WERI-Rb-1 (cell line): ENCODE measurements at regions not wholly inside any gene's neighbourhood (a gene's known extent, or its start where the extent isn't known, plus 50 kb on each side); places are given as distances from the start of the nearest gene placed in this dataset.
A peak's percentile ranks its signal among the peaks of the same experiment; 100 is the strongest.

ENCODE experiments used
- DNase-seq: peaks from one replicate; pipeline ENCODE4 v3.0.0-alpha.2; 2020
- H3K27ac ChIP-seq: fragments of 250-450 bp; sonication (Bioruptor Pico); 2 replicates; pipeline ENCODE4 v1.5.1; 2020; ENCODE audit warnings: mild to moderate bottlenecking, moderate library complexity
- H3K27me3 ChIP-seq: fragments of 250-450 bp; sonication (Bioruptor Pico); 2 replicates; pipeline ENCODE4 v1.5.1; 2021; ENCODE audit warnings: mild to moderate bottlenecking, low read depth, moderate library complexity; ENCODE audit not compliant: insufficient read depth, severe bottlenecking
- H3K36me3 ChIP-seq: fragments of 250-450 bp; sonication (Bioruptor Pico); 2 replicates; pipeline ENCODE4 v1.5.1; 2020; ENCODE audit warnings: mild to moderate bottlenecking, moderate library complexity
- H3K4me3 ChIP-seq: 2 replicates; pipeline ENCODE4 v1.5.1; 2011; ENCODE audit warnings: low read depth, mild to moderate bottlenecking, control low read depth, low read length
- H3K9me3 ChIP-seq: fragments of 250-450 bp; sonication (Bioruptor Pico); 2 replicates; pipeline ENCODE4 v1.5.1; 2021; ENCODE audit warnings: mild to moderate bottlenecking, moderate library complexity; ENCODE audit not compliant: severe bottlenecking
- CTCF ChIP-seq: IDR thresholded peaks from 2 replicates; pipeline ENCODE4 v1.5.1; 2011; ENCODE audit warnings: low read depth, mild to moderate bottlenecking, control low read depth, inconsistent platforms, low read length

GRCh38 chr16:85537795-85538401 lies 75.2 kb upstream of the GSE1 start:
- TF ChIP-seq CTCF, result no peak
- Histone ChIP-seq H3K4me3 (no peak overlapping the region), H3K27me3 (no peaks in the 10 kb centered on the region), H3K27ac (0 out of 2 replicates have a peak overlapping the region, but pooled peaks have one; percentile 24), H3K36me3 (peaks cover 11% of the 10 kb centered on the region), H3K9me3 (peaks cover 4% of the 10 kb centered on the region)
- DNase-seq, result no peak

- Histone ChIP-seq H3K27ac (no peak overlapping the region), H3K4me3 (no peak overlapping the region), H3K9me3 (peaks cover 4% of the 10 kb centered on the region), H3K36me3 (peaks cover 11% of the 10 kb centered on the region), H3K27me3 (no peaks in the 10 kb centered on the region)
- no peak for TF ChIP-seq CTCF
- DNase-seq, result no peak
Observed at GRCh38 chr16:85539084-85539483, 74.0 kb upstream of the GSE1 start.

GRCh38 chr16:85539629-85540291 lies 73.4 kb upstream of the GSE1 start:
- H3K27ac ChIP-seq, result no peak overlapping the region; the same call in 1 of the 2 replicates
- peaks cover 11% of the 10 kb centered on the region for H3K36me3 ChIP-seq
- TF ChIP-seq CTCF, result no peak

GRCh38 chr16:85541181-85541580 lies 71.9 kb upstream of the GSE1 start:
- no peak for DNase-seq
- Histone ChIP-seq H3K36me3 (peaks cover 11% of the 10 kb centered on the region), H3K9me3 (peaks cover 4% of the 10 kb centered on the region), H3K27me3 (no peaks in the 10 kb centered on the region), H3K4me3 (no peak overlapping the region), H3K27ac (peak overlapping the region; percentile 85)
- no peak for TF ChIP-seq CTCF

More at GRCh38 chr16:85539629-85540291, 73.4 kb upstream of the GSE1 start:
- no peak overlapping the region for H3K4me3 ChIP-seq
- H3K9me3 ChIP-seq, result peaks cover 4% of the 10 kb centered on the region
- no peaks in the 10 kb centered on the region for H3K27me3 ChIP-seq
- DNase-seq, result no peak

- no peak for TF ChIP-seq CTCF
- Histone ChIP-seq H3K9me3 (peaks cover 4% of the 10 kb centered on the region), H3K4me3 (no peak overlapping the region), H3K27me3 (no peaks in the 10 kb centered on the region), H3K36me3 (peaks cover 11% of the 10 kb centered on the region), H3K27ac (peak overlapping the region; percentile 85)
- no peak for DNase-seq
Observed at GRCh38 chr16:85541619-85541979, 71.5 kb upstream of the GSE1 start.
